ACC112 (cell line): ENCODE measurements at regions not wholly inside any gene's neighbourhood (a gene's known extent, or its start where the extent isn't known, plus 50 kb on each side); places are given as distances from the start of the nearest gene placed in this dataset.

ENCODE experiments used
- H2AFZ ChIP-seq: fragments of 200-600 bp; sonication (generic); one replicate; pipeline ENCODE4 v1.6.0; 2017; ENCODE audit warnings: antibody characterized with exemption, low read length; ENCODE audit not compliant: unreplicated experiment
- H3K27ac ChIP-seq: fragments of 200-600 bp; sonication (generic); 2 replicates; pipeline ENCODE4 v1.5.1; 2014; ENCODE audit warnings: low read depth, mild to moderate bottlenecking, antibody characterized with exemption, low read length, moderate library complexity
- H3K27me3 ChIP-seq: fragments of 200-600 bp; sonication (generic); 2 replicates; pipeline ENCODE4 v1.6.1; 2014; ENCODE audit warnings: mild to moderate bottlenecking, antibody characterized with exemption, low read length, moderate library complexity, mixed read lengths; ENCODE audit not compliant: insufficient read depth
- H3K36me3 ChIP-seq: fragments of 200-600 bp; sonication (generic); 2 replicates; pipeline ENCODE4 v1.6.1; 2016; ENCODE audit warnings: mild to moderate bottlenecking, antibody characterized with exemption, low read length, moderate library complexity, mixed read lengths; ENCODE audit not compliant: insufficient read depth
- H3K4me1 ChIP-seq: fragments of 200-600 bp; sonication (generic); one replicate; pipeline ENCODE4 v1.6.1; 2016; ENCODE audit warnings: low read length, mixed read lengths; ENCODE audit not compliant: insufficient read depth, unreplicated experiment, control insufficient read depth
- H3K4me3 ChIP-seq: fragments of 200-600 bp; sonication (generic); 2 replicates; pipeline ENCODE4 v1.5.1; 2014; ENCODE audit warnings: mild to moderate bottlenecking, low read depth, low read length
- H3K79me2 ChIP-seq: fragments of 200-600 bp; sonication (generic); one replicate; pipeline ENCODE4 v1.6.0; 2016; ENCODE audit warnings: low read length; ENCODE audit not compliant: control insufficient read depth, unreplicated experiment, insufficient read depth

DNA sequence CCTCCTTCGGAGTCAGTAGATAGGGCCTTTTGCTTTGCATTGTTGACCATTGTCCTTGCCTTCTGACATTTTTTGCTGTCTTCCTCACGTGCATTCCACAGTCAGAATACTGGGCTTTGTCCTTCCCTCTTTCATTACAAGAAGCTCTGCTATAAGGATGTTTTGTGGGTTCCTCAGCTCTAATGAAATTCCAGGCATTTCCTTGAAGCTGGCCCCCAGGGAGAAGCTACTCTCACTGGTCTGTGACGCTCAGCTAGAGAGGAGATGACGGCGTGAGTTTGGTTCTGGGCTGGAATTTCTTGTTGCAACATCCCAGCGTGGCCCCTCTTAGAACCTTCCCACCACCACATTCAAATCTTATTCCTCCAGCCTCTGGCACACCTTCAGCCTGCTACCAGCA lies 210.2 kb downstream of the TJP1 start:
- H3K4me1 ChIP-seq: peaks cover 37% of the 10 kb centered on the region
- H3K4me3 ChIP-seq: peak overlapping the region; percentile 58
- peak overlapping the region; percentile 84 for H2AFZ ChIP-seq
- H3K27me3 ChIP-seq: no peaks in the 10 kb centered on the region
- H3K36me3 ChIP-seq: no peaks in the 10 kb centered on the region
- H3K79me2 ChIP-seq: no peaks in the 10 kb centered on the region
- H3K27ac ChIP-seq: peak overlapping the region; percentile 96

- no peak overlapping the region for H3K27ac ChIP-seq
- H3K27me3 ChIP-seq: no peaks in the 10 kb centered on the region
- H2AFZ ChIP-seq: no peak overlapping the region
- H3K4me1 ChIP-seq: peaks cover 30% of the 10 kb centered on the region
- no peak overlapping the region for H3K4me3 ChIP-seq
- no peaks in the 10 kb centered on the region for H3K36me3 ChIP-seq
- H3K79me2 ChIP-seq: no peaks in the 10 kb centered on the region
Measured at GRCh38 chr15:29611057-29611456, 211.2 kb downstream of the TJP1 start.

- Histone ChIP-seq H3K4me1 (no peaks in the 10 kb centered on the region), H3K27ac (no peak overlapping the region)
Measured at GRCh38 chr15:29601811-29602210, 220.5 kb downstream of the TJP1 start.

GRCh38 chr15:29600262-29600661 lies 222.0 kb downstream of the TJP1 start:
- Histone ChIP-seq H3K36me3 (no peaks in the 10 kb centered on the region), H3K27ac (no peak overlapping the region), H2AFZ (no peak overlapping the region), H3K4me3 (no peak overlapping the region), H3K27me3 (peaks cover 3% of the 10 kb centered on the region; the same call in 1 of the 2 replicates), H3K79me2 (no peaks in the 10 kb centered on the region), H3K4me1 (no peaks in the 10 kb centered on the region)

More at GRCh38 chr15:29601811-29602210, 220.5 kb downstream of the TJP1 start:
- Histone ChIP-seq H3K4me3 (no peak overlapping the region), H3K27me3 (peaks cover 3% of the 10 kb centered on the region; the same call in 1 of the 2 replicates), H3K36me3 (no peaks in the 10 kb centered on the region), H3K79me2 (no peaks in the 10 kb centered on the region), H2AFZ (no peak overlapping the region)

- no peak overlapping the region for H3K4me3 ChIP-seq
- no peak overlapping the region for H3K27ac ChIP-seq
- H3K36me3 ChIP-seq: no peaks in the 10 kb centered on the region
- H3K27me3 ChIP-seq: peaks cover 33% of the 10 kb centered on the region
- H3K79me2 ChIP-seq: no peaks in the 10 kb centered on the region
- H3K4me1 ChIP-seq: no peaks in the 10 kb centered on the region
- H2AFZ ChIP-seq: no peak overlapping the region
Measured at GRCh38 chr15:29596266-29596665, 226.0 kb downstream of the TJP1 start.

DNA sequence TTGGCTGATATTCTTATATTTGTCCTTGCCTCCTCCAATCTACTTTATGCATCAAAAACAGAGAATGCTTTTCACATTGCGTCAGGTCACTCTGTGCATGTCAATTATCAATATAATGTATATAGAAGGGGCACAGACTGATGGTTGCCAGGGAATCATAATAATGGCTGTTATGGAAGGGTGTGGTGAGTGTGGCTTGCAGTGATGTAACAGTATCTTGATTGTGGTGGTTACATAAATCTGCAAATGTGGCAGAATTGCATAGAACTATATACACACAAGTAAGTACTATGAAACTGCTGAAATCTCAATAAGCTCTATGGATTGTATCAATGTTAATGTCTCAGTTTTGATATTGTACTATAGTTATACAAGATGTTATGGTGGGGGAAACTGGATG lies 228.6 kb downstream of the TJP1 start:
- Histone ChIP-seq H3K79me2 (no peaks in the 10 kb centered on the region), H2AFZ (no peak overlapping the region), H3K27ac (no peak overlapping the region), H3K4me3 (no peak overlapping the region), H3K4me1 (no peaks in the 10 kb centered on the region), H3K27me3 (peaks cover 52% of the 10 kb centered on the region), H3K36me3 (no peaks in the 10 kb centered on the region)

DNA sequence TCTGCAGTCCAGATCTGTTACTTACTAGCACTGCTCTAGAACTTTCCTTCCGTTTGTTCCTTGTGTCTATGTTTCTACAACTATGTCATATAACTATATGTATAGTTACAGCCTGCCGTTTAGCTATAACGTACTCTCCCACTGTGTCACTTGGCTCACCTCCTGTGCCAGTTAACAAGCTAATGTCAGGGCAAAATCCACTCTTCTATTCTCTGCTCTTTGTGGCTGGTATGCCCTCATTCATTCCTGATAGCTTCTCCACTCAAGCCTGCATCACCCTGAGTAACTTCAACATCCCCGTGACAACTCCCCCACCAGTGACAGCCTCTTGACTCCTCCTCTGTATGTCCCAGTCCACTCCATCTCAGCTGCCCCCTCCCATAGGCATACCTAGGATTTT lies 229.2 kb downstream of the TJP1 start:
- Histone ChIP-seq H2AFZ (no peak overlapping the region), H3K36me3 (no peaks in the 10 kb centered on the region), H3K4me3 (no peak overlapping the region), H3K27ac (no peak overlapping the region), H3K27me3 (peaks cover 52% of the 10 kb centered on the region), H3K4me1 (no peaks in the 10 kb centered on the region), H3K79me2 (no peaks in the 10 kb centered on the region)

DNA sequence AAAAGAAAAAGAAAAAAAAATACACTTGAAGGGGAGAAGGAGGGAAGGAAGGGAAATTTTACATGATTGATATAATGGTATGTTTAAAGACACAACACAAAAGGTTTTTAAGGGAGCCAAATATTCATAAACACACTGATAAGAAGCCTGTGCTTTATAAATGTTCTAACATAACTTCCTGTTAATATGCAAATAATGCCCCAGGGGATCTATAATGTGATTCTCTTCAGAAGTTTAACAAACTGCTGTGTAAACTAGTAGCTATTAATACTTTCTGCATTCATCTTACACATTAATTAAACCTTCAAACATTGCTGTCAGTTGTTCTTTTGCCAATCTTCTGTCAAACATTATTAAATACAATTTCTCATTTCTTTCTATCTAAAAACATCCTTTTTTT lies 231.6 kb downstream of the TJP1 start:
- no peaks in the 10 kb centered on the region for H3K79me2 ChIP-seq
- no peaks in the 10 kb centered on the region for H3K4me1 ChIP-seq
- no peak overlapping the region for H3K4me3 ChIP-seq
- no peak overlapping the region for H2AFZ ChIP-seq
- peaks cover 59% of the 10 kb centered on the region for H3K27me3 ChIP-seq
- no peaks in the 10 kb centered on the region for H3K36me3 ChIP-seq
- H3K27ac ChIP-seq: no peak overlapping the region

DNA sequence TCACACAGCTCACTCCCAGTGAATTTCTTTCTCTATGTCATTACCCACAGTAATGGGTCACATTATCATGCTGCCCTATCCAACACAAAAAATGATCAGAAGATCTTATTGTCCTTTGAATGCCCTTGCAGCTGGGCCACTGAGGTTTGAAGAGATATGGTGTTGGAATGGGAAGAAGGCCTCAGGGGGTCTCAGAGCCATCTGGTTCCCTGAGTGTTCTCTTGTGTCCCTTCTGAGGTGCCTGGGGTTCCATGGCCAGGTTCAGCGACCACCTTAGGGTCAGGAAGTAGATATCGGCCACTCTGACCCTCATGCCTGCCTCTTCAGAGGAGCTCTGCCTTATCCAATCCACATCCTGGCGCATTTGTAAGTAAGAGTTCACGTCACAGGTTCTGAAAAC lies 232.3 kb downstream of the TJP1 start:
- H3K4me3 ChIP-seq: no peak overlapping the region
- no peak overlapping the region for H3K27ac ChIP-seq
- H3K36me3 ChIP-seq: no peaks in the 10 kb centered on the region
- no peaks in the 10 kb centered on the region for H3K4me1 ChIP-seq
- H2AFZ ChIP-seq: no peak overlapping the region
- peaks cover 62% of the 10 kb centered on the region for H3K27me3 ChIP-seq
- H3K79me2 ChIP-seq: no peaks in the 10 kb centered on the region

DNA sequence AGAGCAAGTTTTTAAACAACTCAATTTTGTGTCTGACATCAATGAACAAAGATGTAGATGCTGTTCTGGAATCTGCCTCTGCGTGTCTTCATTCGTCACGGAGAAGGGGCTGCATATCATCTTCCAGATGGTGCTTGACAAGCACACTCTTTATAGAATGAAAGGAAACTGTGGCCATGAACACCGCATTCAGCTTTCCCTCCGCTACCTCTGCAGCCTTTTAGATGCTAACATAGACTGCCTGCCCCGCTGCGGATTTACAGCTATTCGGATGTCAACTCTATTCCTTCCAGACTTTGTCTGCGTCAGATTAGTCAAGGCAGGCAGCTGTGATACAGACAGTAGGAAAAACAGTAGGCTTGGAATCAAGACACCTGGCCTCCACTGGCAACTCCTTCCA lies 232.9 kb downstream of the TJP1 start:
- Histone ChIP-seq H3K79me2 (no peaks in the 10 kb centered on the region), H3K4me1 (no peaks in the 10 kb centered on the region), H3K27ac (no peak overlapping the region), H3K4me3 (no peak overlapping the region), H2AFZ (no peak overlapping the region), H3K27me3 (peaks cover 61% of the 10 kb centered on the region), H3K36me3 (no peaks in the 10 kb centered on the region)

DNA sequence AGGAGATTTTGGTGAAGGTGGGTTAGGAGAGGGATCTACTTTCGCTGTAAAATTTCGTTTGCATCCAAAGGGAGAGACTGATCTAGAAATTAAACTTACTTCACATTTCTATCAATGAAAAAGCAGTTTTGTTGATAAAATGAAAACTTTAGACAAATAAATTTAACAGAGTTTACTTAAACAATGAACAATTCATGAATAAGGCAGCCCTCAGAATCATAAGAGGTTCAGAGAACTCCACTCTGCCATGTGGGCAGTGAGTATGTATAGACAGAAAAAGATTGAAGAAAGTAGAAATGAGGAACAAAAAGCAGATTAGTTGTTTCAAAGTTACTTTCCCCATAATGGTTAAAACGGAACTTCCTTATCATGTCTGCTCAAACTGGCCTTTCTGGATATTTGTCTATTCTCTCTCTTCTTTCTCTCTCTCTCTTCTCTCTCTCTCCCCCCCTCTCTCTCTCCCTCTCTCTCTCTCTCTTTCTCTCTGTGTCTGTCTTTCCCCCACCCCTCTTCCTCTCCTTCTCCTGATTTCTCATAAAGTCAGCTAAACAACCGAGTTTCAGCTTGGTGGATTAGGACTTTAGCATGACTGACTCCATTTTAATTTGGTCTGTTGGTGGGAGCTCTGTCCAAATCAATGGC lies 248.9 kb downstream of the TJP1 start:
- Histone ChIP-seq H2AFZ (no peak overlapping the region), H3K36me3 (no peaks in the 10 kb centered on the region), H3K27me3 (peaks cover 86% of the 10 kb centered on the region), H3K27ac (no peak overlapping the region), H3K4me3 (no peak overlapping the region), H3K79me2 (no peaks in the 10 kb centered on the region), H3K4me1 (no peaks in the 10 kb centered on the region)
